Activated CD4-positive, alpha-beta memory T cell treated with anti-CD3 and anti-CD28 coated beads for 36 hours (primary cell): ENCODE measurements at regions not wholly inside any gene's neighbourhood (a gene's known extent, or its start where the extent isn't known, plus 50 kb on each side); places are given as distances from the start of the nearest gene placed in this dataset.

Experiments used
- CTCF ChIA-PET: fragments of 350-600 bp; sonication (Branson Sonifier 250); formaldehyde crosslinking; loops from one replicate; lab custom pipeline; 2021; ENCODE audit warnings: antibody characterized with exemption, inconsistent platforms; lab: Charles Lee
- POLR2A ChIA-PET: fragments of 350-600 bp; sonication (Branson Sonifier 250); formaldehyde crosslinking; loops from one replicate; lab custom pipeline; 2021; ENCODE audit warnings: antibody characterized with exemption; lab: Charles Lee
- DNase-seq: peaks from one replicate; pipeline ENCODE4 v3.0.0-alpha.2; 2020
- H3K27ac Mint-ChIP-seq: one replicate; pipeline ENCODE4 v1.8.0; 2021; ENCODE audit warnings: mixed read lengths
- H3K27me3 Mint-ChIP-seq: one replicate; pipeline ENCODE4 v1.8.0; 2021; ENCODE audit warnings: mixed read lengths
- H3K36me3 Mint-ChIP-seq: one replicate; pipeline ENCODE4 v1.8.0; 2021; ENCODE audit warnings: mixed read lengths
- H3K4me1 Mint-ChIP-seq: one replicate; pipeline ENCODE4 v1.8.0; 2021; ENCODE audit warnings: low read depth, mixed read lengths
- H3K4me3 Mint-ChIP-seq: one replicate; pipeline ENCODE4 v1.8.0; 2021; ENCODE audit warnings: mild to moderate bottlenecking, mixed read lengths
- H3K9me3 Mint-ChIP-seq: one replicate; pipeline ENCODE4 v1.8.0; 2021; ENCODE audit warnings: mixed read lengths
- intact Hi-C: fragments of 100-400 bp; cut with micrococcal nuclease; formaldehyde crosslinking; loops from one replicate; pipeline ENCODE4 v1.15.1; 2023

DNA sequence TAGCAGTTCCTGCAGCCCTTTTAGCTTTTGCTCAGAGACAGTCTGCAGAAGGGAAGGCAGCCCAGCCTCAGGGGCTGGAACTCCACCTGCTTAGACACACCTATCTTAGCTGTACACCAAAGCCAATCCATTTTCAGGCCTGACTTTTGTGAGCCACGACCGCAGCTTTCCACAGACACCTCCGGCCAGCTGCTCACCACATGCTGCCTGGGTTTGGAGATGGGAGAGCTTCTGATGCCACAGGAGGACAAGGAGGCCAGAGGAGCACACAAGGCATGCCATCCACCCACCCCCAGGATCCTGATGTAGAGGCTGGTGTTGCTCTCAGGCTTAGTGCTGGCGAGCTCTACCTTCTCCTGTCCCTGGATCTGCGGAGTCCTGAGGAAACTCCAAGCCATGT lies 141.8 kb upstream of the NALF2 start:
- CTCF ChIA-PET: no interaction called here

DNA sequence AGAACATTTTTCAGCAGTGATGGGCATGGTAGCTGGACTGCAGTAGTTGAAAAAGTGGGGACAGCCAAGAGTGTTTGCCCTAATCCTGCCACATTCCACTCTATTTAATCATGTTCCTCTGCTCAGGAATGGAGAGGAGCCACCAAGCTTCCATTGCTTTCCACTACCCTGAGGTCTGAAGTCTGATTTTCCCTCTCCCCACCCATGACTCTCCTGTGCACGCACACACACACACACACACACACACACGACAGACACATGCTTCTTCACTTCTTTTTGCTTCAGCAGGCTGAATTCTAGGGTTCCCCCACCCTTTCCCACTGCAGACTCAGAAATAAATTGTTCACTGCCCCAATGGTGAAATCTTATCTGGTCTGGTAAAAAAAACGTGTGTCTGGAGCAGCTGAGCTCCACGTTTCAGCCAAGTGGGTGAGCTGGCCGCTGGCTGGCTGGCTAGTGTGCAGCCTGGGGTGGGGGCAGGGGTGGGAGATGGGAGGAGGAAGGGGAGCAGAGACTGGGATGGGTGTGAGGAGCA lies 142.7 kb upstream of the NALF2 start:
- Mint-ChIP-seq H3K4me1 (no peaks in the 10 kb centered on the region), H3K4me3 (no peak overlapping the region), H3K27me3 (no peaks in the 10 kb centered on the region), H3K36me3 (no peaks in the 10 kb centered on the region), H3K27ac (no peak overlapping the region), H3K9me3 (no peaks in the 10 kb centered on the region)
- intact Hi-C loops: no loop called here
- POLR2A ChIA-PET: no interaction called here
- no peak for DNase-seq
- CTCF ChIA-PET: interaction anchor here (0.6 kb wide), 1 partner anchor 207 kb away, joined by 3 read pairs; no protein-coding TSS in a partner anchor

More for the DNA sequence above, 141.8 kb upstream of the NALF2 start:
- Mint-ChIP-seq H3K9me3 (no peaks in the 10 kb centered on the region), H3K27me3 (no peaks in the 10 kb centered on the region), H3K4me3 (no peak overlapping the region), H3K36me3 (no peaks in the 10 kb centered on the region), H3K27ac (no peak overlapping the region), H3K4me1 (no peaks in the 10 kb centered on the region)
- no peak for DNase-seq
- POLR2A ChIA-PET: no interaction called here
- intact Hi-C loops: no loop called here

DNA sequence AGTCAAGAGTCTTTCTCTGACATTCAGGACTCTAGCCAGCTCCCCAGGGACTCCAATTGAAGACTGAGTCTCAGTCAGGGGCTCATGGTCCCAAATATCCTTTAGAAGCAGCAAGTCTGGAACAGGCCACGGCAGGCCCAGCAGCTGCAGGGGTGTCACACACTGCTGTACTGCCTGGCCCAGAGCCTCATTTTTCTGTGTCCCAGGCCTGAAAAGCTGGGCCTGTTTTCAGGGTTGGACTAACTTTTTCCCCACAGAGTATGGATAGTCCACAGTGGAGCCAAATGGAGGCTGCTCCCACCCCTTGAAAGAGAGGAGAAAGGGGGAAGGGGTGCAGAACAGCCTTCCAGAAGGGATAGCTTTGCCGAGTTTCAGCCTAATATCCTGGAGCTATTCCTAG lies 146.8 kb upstream of the NALF2 start:
- Mint-ChIP-seq H3K27me3 (peaks cover 4% of the 10 kb centered on the region), H3K4me1 (no peaks in the 10 kb centered on the region), H3K36me3 (no peaks in the 10 kb centered on the region), H3K4me3 (no peak overlapping the region), H3K27ac (no peak overlapping the region), H3K9me3 (peaks cover 10% of the 10 kb centered on the region)
- CTCF ChIA-PET: no interaction called here
- no peak for DNase-seq
- POLR2A ChIA-PET: no interaction called here
- intact Hi-C loops: no loop called here

DNA sequence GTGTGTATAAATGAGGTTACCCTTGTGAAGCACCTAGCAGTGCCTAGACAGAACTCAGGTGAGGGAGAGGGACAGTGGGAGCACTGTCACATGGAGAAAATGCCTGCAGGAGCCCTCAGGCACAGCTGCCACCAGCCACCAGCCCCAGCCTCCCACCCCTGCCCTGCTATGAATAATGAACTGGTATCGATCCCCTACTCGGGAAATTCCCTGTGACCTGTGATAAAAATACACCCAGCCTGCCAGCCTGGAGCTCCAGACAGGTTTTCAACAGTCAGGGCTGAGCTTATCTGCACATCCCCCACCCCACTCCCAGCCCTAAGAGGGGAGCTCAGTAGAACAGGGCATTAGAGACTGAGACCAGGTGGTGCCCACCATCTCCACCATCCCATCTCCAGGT lies 159.6 kb upstream of the PJA1 start:
- POLR2A ChIA-PET: no interaction called here
- no peaks in the 10 kb centered on the region for H3K4me1 Mint-ChIP-seq
- H3K27me3 Mint-ChIP-seq: no peaks in the 10 kb centered on the region
- no peak for DNase-seq
- H3K9me3 Mint-ChIP-seq: no peaks in the 10 kb centered on the region
- H3K27ac Mint-ChIP-seq: no peak overlapping the region
- no peak overlapping the region for H3K4me3 Mint-ChIP-seq
- H3K36me3 Mint-ChIP-seq: no peaks in the 10 kb centered on the region
- intact Hi-C loops: no loop called here
- CTCF ChIA-PET: no interaction called here

DNA sequence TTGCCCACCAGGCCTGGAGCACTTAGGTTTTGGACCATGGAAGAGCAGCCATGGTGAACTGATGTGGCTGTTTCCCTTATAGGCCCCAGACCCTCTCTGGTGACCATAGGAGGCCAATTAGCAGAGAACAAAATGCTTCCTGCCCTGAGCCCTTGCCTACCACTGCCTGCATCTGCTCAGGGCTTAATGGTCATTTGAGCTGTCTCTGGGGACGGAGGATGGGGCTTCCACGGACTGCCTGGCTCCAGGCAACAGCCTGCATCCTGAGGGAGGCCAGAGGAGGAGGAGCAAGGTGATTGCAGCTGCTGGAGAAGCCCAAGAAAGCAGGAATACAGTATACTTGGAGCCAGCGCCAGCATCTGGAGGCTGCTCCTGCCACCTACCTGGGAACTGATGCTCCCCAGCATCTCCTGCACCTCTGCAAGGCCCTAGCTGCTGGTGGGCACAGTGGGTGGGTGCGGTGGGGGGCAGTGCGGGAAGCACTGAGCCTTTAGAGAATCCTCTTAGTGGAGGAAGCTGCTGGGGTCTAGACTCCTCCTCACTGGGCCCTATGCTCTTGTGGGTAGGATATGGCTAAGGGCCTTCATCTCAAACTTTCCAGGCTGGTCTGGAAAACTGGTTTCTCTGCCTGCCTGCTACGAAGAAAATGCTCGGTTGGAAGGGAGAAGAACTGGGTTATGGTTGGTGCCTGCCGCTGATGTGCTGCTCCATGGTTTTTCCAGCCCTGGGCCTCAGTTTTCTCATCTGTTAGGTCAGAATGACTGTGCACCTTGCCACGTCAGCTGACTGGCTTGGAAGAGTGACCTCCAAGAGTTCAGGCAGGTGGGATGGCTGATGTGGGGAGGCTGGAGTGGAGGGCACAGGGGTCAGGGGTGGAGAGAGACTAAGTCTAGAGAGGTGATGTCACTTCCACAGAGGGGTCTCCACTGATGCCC lies 158.8 kb upstream of the PJA1 start:
- DNase-seq: no peak
- ChIA-PET POLR2A (no interaction called here), CTCF (no interaction called here)
- H3K4me3 Mint-ChIP-seq: no peak overlapping the region
- no peak overlapping the region for H3K27ac Mint-ChIP-seq
- intact Hi-C loops: no loop called here
- H3K9me3 Mint-ChIP-seq: no peaks in the 10 kb centered on the region
- no peaks in the 10 kb centered on the region for H3K27me3 Mint-ChIP-seq
- H3K4me1 Mint-ChIP-seq: no peaks in the 10 kb centered on the region
- no peaks in the 10 kb centered on the region for H3K36me3 Mint-ChIP-seq

DNA sequence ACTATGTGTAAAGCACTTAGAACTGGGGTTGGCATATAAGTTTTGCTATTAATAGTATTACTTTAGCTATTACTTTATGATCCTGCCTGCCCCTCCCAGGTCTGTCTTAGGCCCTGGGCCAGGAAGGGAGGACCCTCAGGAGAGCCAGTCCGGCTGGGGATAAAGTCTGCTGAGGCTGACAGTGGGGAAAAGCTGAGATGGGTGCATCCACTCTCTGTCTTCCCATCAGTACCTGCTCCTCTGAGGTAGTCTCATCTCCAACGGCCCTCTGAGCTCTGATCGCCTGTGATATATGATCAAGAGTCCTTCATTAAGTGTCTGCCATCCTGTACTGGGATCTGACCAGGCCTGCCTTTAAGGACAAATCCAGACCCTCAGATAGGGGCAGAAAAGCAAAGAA lies 156.5 kb upstream of the PJA1 start:
- Mint-ChIP-seq H3K27ac (no peak overlapping the region), H3K4me1 (no peaks in the 10 kb centered on the region), H3K4me3 (no peak overlapping the region), H3K36me3 (no peaks in the 10 kb centered on the region), H3K27me3 (no peaks in the 10 kb centered on the region), H3K9me3 (no peaks in the 10 kb centered on the region)
- ChIA-PET POLR2A (no interaction called here), CTCF (no interaction called here)
- intact Hi-C loops: no loop called here
- DNase-seq: no peak

DNA sequence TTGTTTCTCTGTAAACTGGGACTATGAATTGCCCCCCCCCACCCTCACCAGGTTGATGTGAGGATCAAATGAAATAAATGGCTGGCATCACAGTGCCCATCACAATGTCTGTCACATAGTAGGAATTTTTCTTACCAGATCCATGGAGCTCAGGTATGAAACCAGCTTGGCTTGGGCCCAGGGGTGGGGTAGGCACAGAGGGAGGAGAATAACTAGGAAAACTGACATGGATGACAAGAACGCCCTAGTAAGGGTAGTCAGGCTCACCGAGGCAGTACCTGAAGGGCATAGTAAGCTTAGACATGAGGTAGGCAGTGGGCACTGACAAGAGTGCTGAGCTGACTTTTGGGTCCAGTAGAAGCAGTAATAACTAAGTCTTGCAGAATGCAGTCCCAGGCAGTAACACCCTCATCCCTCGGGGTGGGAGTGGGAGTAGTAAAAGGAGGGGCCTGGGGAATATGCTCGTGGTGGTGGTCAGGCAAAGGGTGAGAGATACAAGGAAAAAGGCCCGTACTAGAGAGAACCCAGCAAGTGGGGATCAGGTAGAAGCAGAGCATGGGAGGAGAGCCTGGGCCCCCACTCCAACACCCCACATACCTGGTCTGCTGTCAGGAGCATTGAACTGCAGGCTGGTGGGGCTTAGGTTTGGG lies 155.9 kb upstream of the PJA1 start:
- ChIA-PET CTCF (no interaction called here), POLR2A (no interaction called here)
- Mint-ChIP-seq H3K9me3 (no peaks in the 10 kb centered on the region), H3K27ac (no peak overlapping the region), H3K4me3 (no peak overlapping the region), H3K4me1 (no peaks in the 10 kb centered on the region), H3K36me3 (no peaks in the 10 kb centered on the region), H3K27me3 (no peaks in the 10 kb centered on the region)
- no peak for DNase-seq
- intact Hi-C loops: no loop called here

DNA sequence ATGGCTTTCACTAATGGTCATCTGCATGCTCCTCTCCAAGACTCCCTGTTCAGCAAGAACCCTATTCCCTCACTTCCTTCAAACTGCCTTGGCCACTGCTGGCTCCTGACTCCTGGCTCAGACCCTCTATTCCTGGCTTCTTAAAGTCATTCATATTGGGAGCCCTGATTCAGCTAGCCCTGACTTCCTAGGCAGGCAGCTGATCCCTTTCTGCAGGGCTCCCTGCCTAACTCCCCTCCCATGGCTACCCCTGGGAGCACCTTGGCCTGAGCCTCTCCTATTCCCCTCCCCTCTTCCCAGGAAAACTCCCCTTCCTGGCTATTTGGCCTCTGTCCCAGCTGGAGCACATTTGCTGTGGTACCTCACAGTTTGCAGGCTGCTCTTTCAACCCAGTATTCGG lies 154.9 kb upstream of the PJA1 start:
- no peaks in the 10 kb centered on the region for H3K36me3 Mint-ChIP-seq
- no peak for DNase-seq
- ChIA-PET POLR2A (no interaction called here), CTCF (no interaction called here)
- no peaks in the 10 kb centered on the region for H3K4me1 Mint-ChIP-seq
- H3K27me3 Mint-ChIP-seq: no peaks in the 10 kb centered on the region
- H3K4me3 Mint-ChIP-seq: no peak overlapping the region
- no peak overlapping the region for H3K27ac Mint-ChIP-seq
- H3K9me3 Mint-ChIP-seq: no peaks in the 10 kb centered on the region
- intact Hi-C loops: no loop called here

DNA sequence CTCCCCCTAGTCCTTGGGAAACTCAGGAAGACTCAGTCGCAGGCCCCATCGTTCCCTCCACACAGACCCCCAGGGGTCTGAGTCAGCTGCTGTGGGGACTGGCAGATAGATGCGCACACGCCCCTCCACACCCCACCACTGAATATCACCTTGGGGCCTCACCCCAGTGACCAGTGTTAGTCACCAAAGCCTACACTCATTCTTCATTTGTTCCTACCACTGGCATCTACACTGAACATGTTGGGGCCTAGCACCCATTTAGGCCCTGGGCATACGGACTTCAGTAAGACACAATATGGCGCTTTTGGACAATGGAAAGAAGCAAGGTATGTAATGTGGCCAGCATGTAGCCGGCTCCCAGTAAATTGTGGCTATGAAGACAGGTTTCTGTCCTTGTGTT lies 154.1 kb upstream of the PJA1 start:
- H3K36me3 Mint-ChIP-seq: no peaks in the 10 kb centered on the region
- intact Hi-C loops: no loop called here
- no peak for DNase-seq
- no peak overlapping the region for H3K4me3 Mint-ChIP-seq
- no peaks in the 10 kb centered on the region for H3K27me3 Mint-ChIP-seq
- no peak overlapping the region for H3K27ac Mint-ChIP-seq
- ChIA-PET CTCF (no interaction called here), POLR2A (no interaction called here)
- H3K4me1 Mint-ChIP-seq: no peaks in the 10 kb centered on the region
- no peaks in the 10 kb centered on the region for H3K9me3 Mint-ChIP-seq

DNA sequence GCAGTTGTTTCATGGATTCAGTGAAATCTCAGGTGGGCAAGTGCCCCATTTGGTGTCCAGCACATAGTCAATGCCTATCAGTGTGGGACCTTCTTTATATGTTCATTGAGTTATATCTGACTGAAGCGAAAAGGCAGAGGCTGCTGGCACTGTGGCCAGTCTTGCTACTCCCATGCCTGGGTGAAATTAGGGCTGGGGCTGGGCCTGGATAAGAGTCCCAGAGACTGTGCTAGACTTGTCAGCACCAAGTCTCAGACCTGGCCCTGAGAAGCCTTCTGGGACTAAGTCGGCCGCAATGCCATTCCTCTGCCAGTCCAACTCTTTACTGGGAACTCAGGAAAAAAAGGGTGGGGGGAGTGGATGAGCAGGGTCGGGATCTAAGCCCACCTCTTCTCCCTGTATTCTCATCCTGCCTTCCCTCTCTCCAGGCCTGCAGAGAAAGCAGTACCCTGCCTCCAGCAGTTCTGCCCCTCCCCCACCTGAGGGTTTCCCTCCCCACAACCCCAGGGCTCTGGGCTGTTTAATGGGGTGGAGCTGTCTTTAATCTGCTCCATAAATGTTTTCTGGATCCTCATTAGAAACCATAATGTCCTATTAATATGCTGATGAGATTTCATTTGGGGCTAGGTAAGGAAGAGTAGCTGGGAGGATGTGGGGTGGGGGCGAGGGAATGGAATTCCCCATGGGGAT lies 153.5 kb upstream of the PJA1 start:
- Mint-ChIP-seq H3K36me3 (no peaks in the 10 kb centered on the region), H3K4me3 (no peak overlapping the region), H3K9me3 (no peaks in the 10 kb centered on the region), H3K4me1 (no peaks in the 10 kb centered on the region), H3K27me3 (no peaks in the 10 kb centered on the region), H3K27ac (no peak overlapping the region)
- POLR2A ChIA-PET: no interaction called here
- CTCF ChIA-PET: no interaction called here
- intact Hi-C loops: no loop called here
- DNase-seq: no peak

DNA sequence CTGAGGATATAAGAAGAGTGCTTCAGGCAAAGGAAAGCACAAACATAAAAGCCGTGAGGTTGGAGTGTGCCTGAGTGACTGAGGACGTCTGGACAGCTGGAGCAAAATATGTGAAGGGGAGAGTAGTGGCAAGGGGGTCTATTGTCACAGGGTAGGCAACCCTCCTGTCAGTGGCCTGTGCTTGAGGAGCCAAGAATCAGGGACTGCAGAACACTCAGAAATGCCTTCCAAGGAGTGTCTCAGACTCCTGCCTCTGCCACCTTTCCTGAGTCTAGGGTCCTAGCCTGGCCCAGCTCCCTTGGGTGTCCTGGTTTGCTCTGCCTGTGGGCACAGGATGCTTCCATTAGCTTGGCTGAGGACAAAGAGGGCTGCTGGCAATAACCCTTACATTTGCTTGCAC lies 152.5 kb upstream of the PJA1 start:
- H3K4me3 Mint-ChIP-seq: no peak overlapping the region
- H3K9me3 Mint-ChIP-seq: no peaks in the 10 kb centered on the region
- intact Hi-C loops: no loop called here
- H3K27ac Mint-ChIP-seq: no peak overlapping the region
- CTCF ChIA-PET: no interaction called here
- POLR2A ChIA-PET: no interaction called here
- DNase-seq: no peak
- H3K27me3 Mint-ChIP-seq: no peaks in the 10 kb centered on the region
- H3K4me1 Mint-ChIP-seq: no peaks in the 10 kb centered on the region
- H3K36me3 Mint-ChIP-seq: no peaks in the 10 kb centered on the region
